K562 (cell line): ENCODE measurements at regions not wholly inside any gene's neighbourhood (a gene's known extent, or its start where the extent isn't known, plus 50 kb on each side); places are given as distances from the start of the nearest gene placed in this dataset.

ENCODE experiments used
- ATAC-seq: fragments of 200-7000 bp; cut with Tn5 transposase; 3 replicates; pipeline ENCODE4 v1.9.1; 2020; ENCODE audit warnings: moderate library complexity
- BruUV-seq: library from RNA; stranded (reverse); fragments of 400-500 nt; replicated peaks from 2 replicates; lab custom pipeline; 2021; lab: Mats Ljungman, UMichigan
- CTCF ChIA-PET: fragments of 300-600 bp; formaldehyde crosslinking; extraction: SDS; loops from one replicate; lab custom pipeline; 2021; ENCODE audit warnings: low intra/inter-chr PET ratio; lab: Yijun Ruan, JAX
- POLR2A ChIA-PET: fragments of 300-600, 350-650 bp; sonication (Branson Sonifier 250); formaldehyde crosslinking; extraction: SDS; loops from one replicate; lab custom pipeline; 2021; ENCODE audit warnings: antibody characterized with exemption, inconsistent platforms; lab: Yijun Ruan, JAX
- DNase-seq, 4 experiments: peaks; one replicate each; pipeline versions ENCODE4 v3.0.0 to v3.0.0-alpha.2; 2011 to 2018; ENCODE audit warnings: low spot score in 3 of 4, mixed read lengths in 3 of 4; ENCODE audit errors: extremely low read depth in 1 of 4
- FAIRE-seq: peaks from 2 replicates; lab custom pipeline; 2011; peaks lifted over from hg19 to GRCh38; lab: Jason Lieb, UNC
- H2AFZ ChIP-seq: 2 replicates; pipeline ENCODE4 v1.6.0; 2011; ENCODE audit warnings: low read depth, low read length, control low read depth, inconsistent platforms
- H3K27ac ChIP-seq: fragments of 200-600 bp; 3 replicates; pipeline ENCODE4 v1.8.0; 2011; ENCODE audit warnings: low read depth, mild to moderate bottlenecking, control low read depth, inconsistent platforms, low read length, moderate library complexity, mixed read lengths; ENCODE audit errors: extremely low read depth
- H3K27me3 ChIP-seq, 2 experiments: fragments of 300-600 bp in 1 of 2; 2 replicates in 1 of 2; 3 replicates in 1 of 2; pipeline versions ENCODE4 v1.6.0 to v1.8.0; 2011; ENCODE audit warnings: inconsistent platforms in 2 of 2, low read length in 2 of 2, mild to moderate bottlenecking in 1 of 2, mixed read lengths in 1 of 2, moderate library complexity in 1 of 2; ENCODE audit not compliant: control insufficient read depth in 2 of 2, insufficient read depth in 2 of 2
- H3K36me3 ChIP-seq: fragments of 300-600 bp; 3 replicates; pipeline ENCODE4 v1.8.0; 2011; ENCODE audit warnings: mild to moderate bottlenecking, low read length, inconsistent platforms; ENCODE audit not compliant: control insufficient read depth, insufficient read depth
- H3K4me1 ChIP-seq, 2 experiments: fragments of 200-600 bp in 1 of 2; replicated peaks in 1 of 2; 2 replicates in 1 of 2; 3 replicates in 1 of 2; pipeline versions ENCODE4 v1.5.1 to v1.8.0; 2011; ENCODE audit warnings: inconsistent platforms in 2 of 2, low read length in 2 of 2, mild to moderate bottlenecking in 1 of 2, mixed read lengths in 1 of 2, moderate library complexity in 1 of 2; ENCODE audit not compliant: control insufficient read depth in 2 of 2, insufficient read depth in 2 of 2
- H3K4me2 ChIP-seq: 2 replicates; pipeline ENCODE4 v1.6.1; 2011; ENCODE audit warnings: low read length, control low read depth, inconsistent platforms, mixed read lengths; ENCODE audit not compliant: insufficient read depth
- H3K4me3 ChIP-seq: fragments of 200-600 bp; sonication (generic), shearing (Covaris generic); 2 replicates; pipeline ENCODE4 v1.5.1; 2016; ENCODE audit warnings: control low read depth, inconsistent platforms
- H3K79me2 ChIP-seq: fragments of 200-600 bp; 3 replicates; pipeline ENCODE4 v1.8.0; 2011; ENCODE audit warnings: low read length, inconsistent platforms; ENCODE audit not compliant: control insufficient read depth, insufficient read depth
- H3K9ac ChIP-seq, 2 experiments: 2 replicates each; pipeline versions ENCODE4 v1.6.0 to v1.6.1; 2011; ENCODE audit warnings: low read depth in 2 of 2, low read length in 2 of 2, control low read depth in 1 of 2, inconsistent platforms in 1 of 2, mild to moderate bottlenecking in 1 of 2, mixed read lengths in 1 of 2; ENCODE audit not compliant: insufficient read depth in 1 of 2
- H3K9me1 ChIP-seq: one replicate; pipeline ENCODE4 v1.6.0; 2011; ENCODE audit warnings: inconsistent platforms, mild to moderate bottlenecking, low read length, moderate library complexity; ENCODE audit not compliant: control insufficient read depth, insufficient read depth
- H3K9me3 ChIP-seq: replicated peaks from 2 replicates; pipeline ENCODE4 v1.5.1; 2011; ENCODE audit warnings: low read depth, low read length, inconsistent platforms; ENCODE audit not compliant: control insufficient read depth, insufficient read depth
- H4K20me1 ChIP-seq: replicated peaks from 2 replicates; pipeline ENCODE4 v1.6.1; 2011; ENCODE audit warnings: low read length, inconsistent platforms, mixed read lengths; ENCODE audit not compliant: control insufficient read depth, insufficient read depth
- BHLHE40 ChIP-seq: IDR thresholded peaks from 2 replicates; pipeline ENCODE4 v1.6.1; 2011; ENCODE audit warnings: low read length, improper control_type of control experiment
- ZNF408 ChIP-seq: fragments of 250-450 bp; sonication (Bioruptor Pico); IDR thresholded peaks from 2 replicates; pipeline ENCODE4 v1.4.0; 2020; ENCODE audit warnings: low read depth, mild to moderate bottlenecking, moderate library complexity
- WGBS: fragments of 100-300 bp; shearing (Covaris generic); methylation state at CpG from one replicate; pipeline ENCODE4 v1.1.6; 2016; ENCODE audit warnings: low coverage, mixed read lengths; ENCODE audit not compliant: insufficient coverage; ENCODE audit errors: missing lambda C conversion rate; 5-methylcytosine and 5-hydroxymethylcytosine counted together
- in situ Hi-C: fragments of 300-500 bp; cut with MboI; formaldehyde crosslinking; loops from 4 replicates; pipeline ENCODE4 v1.15.0; 2018; ENCODE audit warnings: inconsistent platforms, mixed read lengths
- intact Hi-C: fragments of 100-400 bp; cut with micrococcal nuclease; formaldehyde crosslinking; loops from 2 replicates; pipeline ENCODE4 v1.14.2; 2022
- TF ChIP-seq, protein P1 (sequence below), 3 experiments: IDR thresholded peaks in 2 of 3; conservative IDR thresholded peaks in 1 of 3; 2 replicates each; pipeline ENCODE4 v1.5.1; 2011 to 2012; ENCODE audit warnings: low read length in 3 of 3, mild to moderate bottlenecking in 3 of 3, control low read depth in 2 of 3, improper control_type of control experiment in 1 of 3, inconsistent platforms in 1 of 3, low read depth in 1 of 3, mixed read lengths in 1 of 3, moderate library complexity in 1 of 3; ENCODE audit not compliant: insufficient read depth in 2 of 3

DNA sequence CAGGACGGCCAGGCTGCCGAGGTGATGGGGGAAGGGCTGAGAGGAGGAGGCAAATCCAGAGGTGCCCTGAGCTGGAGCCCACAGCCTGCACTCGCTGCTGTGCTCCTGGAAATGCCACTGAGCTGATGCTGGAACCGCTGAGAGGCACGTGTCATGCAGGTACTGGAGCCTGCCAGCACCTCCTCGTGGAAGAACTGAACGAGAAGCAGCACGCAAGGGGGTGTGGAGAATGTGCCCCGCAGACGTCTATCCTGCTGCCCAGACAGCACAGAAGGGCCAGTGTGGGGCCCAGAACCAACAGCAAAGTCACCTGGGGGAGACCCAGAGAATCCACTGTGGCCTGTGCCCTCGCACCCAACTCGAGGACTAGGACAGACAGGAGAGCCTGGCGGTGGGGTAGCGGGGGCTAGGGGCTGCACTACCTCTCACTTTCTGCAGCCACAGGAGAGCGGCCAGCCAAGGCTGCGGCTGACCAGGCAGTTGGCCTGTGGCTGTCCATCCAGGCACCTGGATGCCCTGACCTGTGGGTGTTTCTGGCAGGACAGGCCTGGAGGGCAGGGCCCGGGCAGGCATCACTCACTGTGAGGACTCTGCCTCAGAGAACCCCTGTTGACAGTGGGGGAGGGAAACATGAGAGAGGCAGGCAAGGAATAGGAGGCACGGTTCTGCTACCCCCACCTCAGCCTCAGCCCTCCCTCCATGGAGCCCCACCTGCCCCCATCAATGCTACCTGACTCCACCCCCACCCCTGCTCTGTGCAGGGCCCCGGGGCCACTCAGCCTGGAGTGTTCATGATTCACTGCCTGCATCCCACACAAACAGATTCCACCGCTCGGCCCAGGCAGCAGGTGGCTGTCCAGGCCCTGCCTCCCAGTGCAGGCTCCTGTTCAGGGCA is 213.1 kb downstream of the TBC1D2B start:
- H3K4me2 ChIP-seq: no peak overlapping the region
- TF ChIP-seq ZNF408 (no peak), BHLHE40 (peak; percentile 44; the same call in 1 of the 2 replicates)
- TF ChIP-seq, protein P1, sequence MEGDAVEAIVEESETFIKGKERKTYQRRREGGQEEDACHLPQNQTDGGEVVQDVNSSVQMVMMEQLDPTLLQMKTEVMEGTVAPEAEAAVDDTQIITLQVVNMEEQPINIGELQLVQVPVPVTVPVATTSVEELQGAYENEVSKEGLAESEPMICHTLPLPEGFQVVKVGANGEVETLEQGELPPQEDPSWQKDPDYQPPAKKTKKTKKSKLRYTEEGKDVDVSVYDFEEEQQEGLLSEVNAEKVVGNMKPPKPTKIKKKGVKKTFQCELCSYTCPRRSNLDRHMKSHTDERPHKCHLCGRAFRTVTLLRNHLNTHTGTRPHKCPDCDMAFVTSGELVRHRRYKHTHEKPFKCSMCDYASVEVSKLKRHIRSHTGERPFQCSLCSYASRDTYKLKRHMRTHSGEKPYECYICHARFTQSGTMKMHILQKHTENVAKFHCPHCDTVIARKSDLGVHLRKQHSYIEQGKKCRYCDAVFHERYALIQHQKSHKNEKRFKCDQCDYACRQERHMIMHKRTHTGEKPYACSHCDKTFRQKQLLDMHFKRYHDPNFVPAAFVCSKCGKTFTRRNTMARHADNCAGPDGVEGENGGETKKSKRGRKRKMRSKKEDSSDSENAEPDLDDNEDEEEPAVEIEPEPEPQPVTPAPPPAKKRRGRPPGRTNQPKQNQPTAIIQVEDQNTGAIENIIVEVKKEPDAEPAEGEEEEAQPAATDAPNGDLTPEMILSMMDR (IDR thresholded peaks at IDR 0.05 in 2 of 3, conservative IDR thresholded peaks at IDR 0.05 in 1 of 3; ENCODE audit: insufficient read depth in 2 of 3, low read depth in 1 of 3, low read length in 3 of 3): peak; percentile 10 to 20 (median 16); a peak in 1 of 6 replicates
- no peaks in the 10 kb centered on the region for H3K9me3 ChIP-seq
- no peak overlapping the region for H2AFZ ChIP-seq
- no peaks in the 10 kb centered on the region for H3K9me1 ChIP-seq
- no TSS peak for BruUV-seq
- no peak overlapping the region for H3K4me3 ChIP-seq
- H3K4me1 ChIP-seq: peaks cover 0 to 21% of the 10 kb centered on the region in 2 experiments; a peak in 2 of 5 replicates
- ChIA-PET POLR2A (no interaction called here), CTCF (no interaction called here)
- FAIRE-seq (no peak), ATAC-seq (peak; percentile 45; the same call in 2 of the 3 replicates), DNase-seq (no peak)
- no peak overlapping the region for H3K27ac ChIP-seq
- WGBS: 2% methylated on average over 14 of the region's 21 CpGs
- no peaks in the 10 kb centered on the region for H3K79me2 ChIP-seq
- in situ Hi-C loops: no loop called here
- H3K36me3 ChIP-seq: no peaks in the 10 kb centered on the region
- no peak overlapping the region; a peak in 1 of 4 replicates for H3K9ac ChIP-seq
- H4K20me1 ChIP-seq: peaks cover 4% of the 10 kb centered on the region
- H3K27me3 ChIP-seq: peaks cover 8 to 75% of the 10 kb centered on the region in 2 experiments; a peak in 4 of 5 replicates
- intact Hi-C loops: no loop called here
